OCI-LY3 (cell line): ENCODE measurements at regions not wholly inside any gene's neighbourhood (a gene's known extent, or its start where the extent isn't known, plus 50 kb on each side); places are given as distances from the start of the nearest gene placed in this dataset.

Experiments used
- EZH2phosphoT487 ChIP-seq: fragments of 200-600 bp; shearing (Covaris generic); IDR thresholded peaks from 2 replicates; pipeline ENCODE4 v1.6.1; 2018; ENCODE audit warnings: antibody characterized with exemption, mixed run types, low read depth
- TF ChIP-seq, protein P1 (sequence below): fragments of 200-600, 300-600 bp; sonication (generic); IDR thresholded peaks from 2 replicates; pipeline ENCODE4 v1.5.1; 2014; ENCODE audit warnings: antibody characterized with exemption, low read length, low read depth

GRCh38 chr21:15159382-15160020, 94.7 kb upstream of the NRIP1 start:
- TF ChIP-seq, protein P1, sequence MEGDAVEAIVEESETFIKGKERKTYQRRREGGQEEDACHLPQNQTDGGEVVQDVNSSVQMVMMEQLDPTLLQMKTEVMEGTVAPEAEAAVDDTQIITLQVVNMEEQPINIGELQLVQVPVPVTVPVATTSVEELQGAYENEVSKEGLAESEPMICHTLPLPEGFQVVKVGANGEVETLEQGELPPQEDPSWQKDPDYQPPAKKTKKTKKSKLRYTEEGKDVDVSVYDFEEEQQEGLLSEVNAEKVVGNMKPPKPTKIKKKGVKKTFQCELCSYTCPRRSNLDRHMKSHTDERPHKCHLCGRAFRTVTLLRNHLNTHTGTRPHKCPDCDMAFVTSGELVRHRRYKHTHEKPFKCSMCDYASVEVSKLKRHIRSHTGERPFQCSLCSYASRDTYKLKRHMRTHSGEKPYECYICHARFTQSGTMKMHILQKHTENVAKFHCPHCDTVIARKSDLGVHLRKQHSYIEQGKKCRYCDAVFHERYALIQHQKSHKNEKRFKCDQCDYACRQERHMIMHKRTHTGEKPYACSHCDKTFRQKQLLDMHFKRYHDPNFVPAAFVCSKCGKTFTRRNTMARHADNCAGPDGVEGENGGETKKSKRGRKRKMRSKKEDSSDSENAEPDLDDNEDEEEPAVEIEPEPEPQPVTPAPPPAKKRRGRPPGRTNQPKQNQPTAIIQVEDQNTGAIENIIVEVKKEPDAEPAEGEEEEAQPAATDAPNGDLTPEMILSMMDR = no peak
- TF ChIP-seq EZH2phosphoT487 = no peak
